NT2/D1 (cell line): ENCODE measurements at regions not wholly inside any gene's neighbourhood (a gene's known extent, or its start where the extent isn't known, plus 50 kb on each side); places are given as distances from the start of the nearest gene placed in this dataset.

Experiments
- SUZ12 ChIP-seq: IDR thresholded peaks from 2 replicates; pipeline ENCODE4 v1.6.1; 2011; ENCODE audit not compliant: insufficient read length, insufficient read depth; ENCODE audit errors: extremely low read depth
- ZNF274 ChIP-seq: IDR thresholded peaks from 2 replicates; pipeline ENCODE4 v1.6.1; 2011; ENCODE audit warnings: mild to moderate bottlenecking, low read depth, low read length

- TF ChIP-seq SUZ12 = no peak
- TF ChIP-seq ZNF274 = no peak
These were observed 550.7 kb downstream of the INHBA start for GRCh38 chr7:41152179-41152678.
